Liver (tissue), 8 donors: ENCODE measurements at regions not wholly inside any gene's neighbourhood (a gene's known extent, or its start where the extent isn't known, plus 50 kb on each side); places are given as distances from the start of the nearest gene placed in this dataset.

ENCODE experiments used
- DNase-seq: peaks from one replicate; pipeline ENCODE4 v3.0.0-alpha.2; 2017; ENCODE audit warnings: low spot score
- H3K27ac ChIP-seq, 2 donors: one replicate each; pipeline ENCODE4 v1.7.0; 2013; ENCODE audit warnings: inconsistent platforms in 2 of 2, low read length in 2 of 2, control low read depth in 1 of 2, low read depth in 1 of 2, mild to moderate bottlenecking in 1 of 2
- H3K27me3 ChIP-seq, 4 donors: one replicate each; pipeline versions ENCODE4 v1.6.1 to v1.7.0; 2013; ENCODE audit warnings: low read length in 3 of 4, inconsistent platforms in 1 of 4, mild to moderate bottlenecking in 1 of 4, moderate library complexity in 1 of 4; ENCODE audit not compliant: control insufficient read depth in 4 of 4, insufficient read depth in 4 of 4
- H3K36me3 ChIP-seq, 4 donors: one replicate each; pipeline versions ENCODE4 v1.6.1 to v1.7.0; 2013; ENCODE audit warnings: low read length in 3 of 4, mild to moderate bottlenecking in 3 of 4, low read depth in 1 of 4, moderate library complexity in 1 of 4; ENCODE audit not compliant: control insufficient read depth in 4 of 4, insufficient read depth in 3 of 4
- H3K4me1 ChIP-seq, 4 donors: one replicate each; pipeline versions ENCODE4 v1.6.1 to v1.7.0; 2013; ENCODE audit warnings: low read length in 3 of 4, mild to moderate bottlenecking in 3 of 4, moderate library complexity in 1 of 4; ENCODE audit not compliant: control insufficient read depth in 4 of 4, insufficient read depth in 4 of 4
- H3K4me3 ChIP-seq, 3 donors: one replicate each; pipeline versions ENCODE4 v1.6.1 to v1.7.0; 2013; ENCODE audit warnings: low read length in 3 of 3, control low read depth in 1 of 3, low read depth in 1 of 3, mild to moderate bottlenecking in 1 of 3
- H3K9ac ChIP-seq, 2 donors: one replicate each; pipeline ENCODE4 v1.7.0; 2013; ENCODE audit warnings: low read length in 2 of 2, mild to moderate bottlenecking in 2 of 2, moderate library complexity in 2 of 2, control low read depth in 1 of 2, low read depth in 1 of 2
- H3K9me3 ChIP-seq, 4 donors: one replicate each; pipeline versions ENCODE4 v1.6.1 to v1.7.0; 2013; ENCODE audit warnings: low read length in 3 of 4; ENCODE audit not compliant: control insufficient read depth in 4 of 4
- ATF3 ChIP-seq: IDR thresholded peaks from 2 replicates; pipeline ENCODE4 v1.6.1; 2016; ENCODE audit warnings: antibody characterized with exemption
- CTCF ChIP-seq: fragments of 150-350 bp; IDR thresholded peaks from 2 replicates; pipeline ENCODE4 v1.5.1; 2017; ENCODE audit warnings: improper control_type of control experiment, low read depth, low read length; ENCODE audit not compliant: missing input control
- EGR1 ChIP-seq, 2 donors: IDR thresholded peaks; 2 replicates each; pipeline ENCODE4 v1.6.1; 2016 to 2018; ENCODE audit warnings: antibody characterized with exemption in 2 of 2, low read depth in 2 of 2
- FOXA1 ChIP-seq: IDR thresholded peaks from 2 replicates; pipeline ENCODE4 v1.6.1; 2016; ENCODE audit warnings: antibody characterized with exemption
- FOXA2 ChIP-seq: IDR thresholded peaks from 2 replicates; pipeline ENCODE4 v1.6.1; 2016; ENCODE audit warnings: antibody characterized with exemption
- GABPA ChIP-seq, 2 donors: IDR thresholded peaks in 1 of 2; conservative IDR thresholded peaks in 1 of 2; 2 replicates each; pipeline ENCODE4 v1.6.1; 2016; ENCODE audit warnings: antibody characterized with exemption in 2 of 2, mild to moderate bottlenecking in 1 of 2, moderate library complexity in 1 of 2
- HNF4A ChIP-seq, 2 donors: conservative IDR thresholded peaks; 2 replicates each; pipeline ENCODE4 v1.6.1; 2016; ENCODE audit warnings: antibody characterized with exemption in 2 of 2, mild to moderate bottlenecking in 2 of 2
- HNF4G ChIP-seq: IDR thresholded peaks from 2 replicates; pipeline ENCODE4 v1.6.1; 2016; ENCODE audit warnings: antibody characterized with exemption
- JUND ChIP-seq, 2 donors: IDR thresholded peaks; 2 replicates each; pipeline ENCODE4 v1.6.1; 2016; ENCODE audit warnings: antibody characterized with exemption in 2 of 2
- MAX ChIP-seq: IDR thresholded peaks from 2 replicates; pipeline ENCODE4 v1.6.1; 2016; ENCODE audit warnings: antibody characterized with exemption
- NR2F2 ChIP-seq: IDR thresholded peaks from 2 replicates; pipeline ENCODE4 v1.6.1; 2016; ENCODE audit warnings: antibody characterized with exemption
- RAD21 ChIP-seq, 2 donors: IDR thresholded peaks; 2 replicates each; pipeline ENCODE4 v1.6.1; 2016; ENCODE audit warnings: antibody characterized with exemption in 2 of 2, mild to moderate bottlenecking in 2 of 2
- REST ChIP-seq: IDR thresholded peaks from 2 replicates; pipeline ENCODE4 v1.6.1; 2016; ENCODE audit warnings: antibody characterized with exemption, mild to moderate bottlenecking
- RXRA ChIP-seq, 2 donors: IDR thresholded peaks; 2 replicates each; pipeline ENCODE4 v1.6.1; 2017 to 2018; ENCODE audit warnings: antibody characterized with exemption in 2 of 2, mild to moderate bottlenecking in 1 of 2
- SP1 ChIP-seq: IDR thresholded peaks from 2 replicates; pipeline ENCODE4 v1.6.1; 2018; ENCODE audit warnings: antibody characterized with exemption, mild to moderate bottlenecking
- TAF1 ChIP-seq: conservative IDR thresholded peaks from 2 replicates; pipeline ENCODE4 v1.6.1; 2016; ENCODE audit warnings: antibody characterized with exemption, mild to moderate bottlenecking
- YY1 ChIP-seq: IDR thresholded peaks from 2 replicates; pipeline ENCODE4 v1.6.1; 2016; ENCODE audit warnings: antibody characterized with exemption, mild to moderate bottlenecking
- ZBTB33 ChIP-seq: IDR thresholded peaks from 2 replicates; pipeline ENCODE4 v1.6.1; 2016; ENCODE audit warnings: antibody characterized with exemption
- whole genome bisulfite sequencing: extraction: QIAGEN DNeasy Blood & Tissue Kit; methylation state at CpG from one replicate; pipeline ENCODE4 v1.1.7; 2013; 5-methylcytosine and 5-hydroxymethylcytosine counted together
- donor health status: healthy.
- donor health status: healthy.
- donor health status: healthy.
- donor health status: healthy.
- donor health status: healthy.

- Histone ChIP-seq H3K4me3 (no peak overlapping the region), H3K9ac (no peak overlapping the region), H3K9me3 (no peaks in the 10 kb centered on the region), H3K27me3 (no peaks in the 10 kb centered on the region), H3K27ac (no peak overlapping the region), H3K4me1 (no peaks in the 10 kb centered on the region), H3K36me3 (no peaks in the 10 kb centered on the region)
- WGBS: 89% methylated on average over 2 of the region's 2 CpGs
- TF ChIP-seq ZBTB33: no peak
- no peak for TF ChIP-seq FOXA2
- TF ChIP-seq GABPA (IDR thresholded peaks at IDR 0.05 in 1 of 2, conservative IDR thresholded peaks at IDR 0.05 in 1 of 2): no peak
- no peak for TF ChIP-seq HNF4A (conservative IDR thresholded peaks at IDR 0.05)
- no peak for TF ChIP-seq TAF1
- TF ChIP-seq SP1: no peak
- TF ChIP-seq EGR1 (IDR thresholded peaks at IDR 0.05; ENCODE audit: low read depth in 2 of 2): no peak
- TF ChIP-seq YY1: no peak
- no peak for TF ChIP-seq CTCF
- TF ChIP-seq MAX: no peak
- TF ChIP-seq NR2F2: no peak
- TF ChIP-seq FOXA1: no peak
- TF ChIP-seq RXRA (IDR thresholded peaks at IDR 0.05): no peak
- no peak for TF ChIP-seq JUND (IDR thresholded peaks at IDR 0.05)
- no peak for TF ChIP-seq RAD21 (IDR thresholded peaks at IDR 0.05)
- DNase-seq: no peak
Observed at GRCh38 chr1:101730559-101730958, 266.2 kb downstream of the OLFM3 start.

- TF ChIP-seq RAD21 (IDR thresholded peaks at IDR 0.05) (no peak), GABPA (IDR thresholded peaks at IDR 0.05 in 1 of 2, conservative IDR thresholded peaks at IDR 0.05 in 1 of 2) (no peak), NR2F2 (no peak), YY1 (no peak), TAF1 (no peak), FOXA2 (no peak), HNF4A (conservative IDR thresholded peaks at IDR 0.05) (no peak), HNF4G (no peak), REST (no peak), CTCF (no peak), ATF3 (no peak)
- no peak for DNase-seq
- WGBS: 36% methylated on average over 2 of the region's 2 CpGs
- Histone ChIP-seq H3K36me3 (no peaks in the 10 kb centered on the region), H3K27ac (no peak overlapping the region), H3K4me3 (no peak overlapping the region), H3K9ac (no peak overlapping the region), H3K9me3 (no peaks in the 10 kb centered on the region), H3K27me3 (no peaks in the 10 kb centered on the region), H3K4me1 (no peaks in the 10 kb centered on the region)
Observed at GRCh38 chr1:101732261-101732660, 264.5 kb downstream of the OLFM3 start.
